Hepatocyte (in vitro differentiated cells): ENCODE measurements at regions not wholly inside any gene's neighbourhood (a gene's known extent, or its start where the extent isn't known, plus 50 kb on each side); places are given as distances from the start of the nearest gene placed in this dataset.

Experiments
- EZH2 ChIP-seq: fragments of 200-600 bp; sonication (generic); IDR thresholded peaks from 2 replicates; pipeline ENCODE4 v1.6.1; 2016; ENCODE audit warnings: antibody characterized with exemption, mild to moderate bottlenecking, borderline replicate concordance
- TF ChIP-seq, protein P1 (sequence below): fragments of 200-600 bp; sonication (generic); IDR thresholded peaks from 2 replicates; pipeline ENCODE4 v1.5.1; 2016; ENCODE audit warnings: antibody characterized with exemption, mild to moderate bottlenecking; ENCODE audit not compliant: poor library complexity

DNA sequence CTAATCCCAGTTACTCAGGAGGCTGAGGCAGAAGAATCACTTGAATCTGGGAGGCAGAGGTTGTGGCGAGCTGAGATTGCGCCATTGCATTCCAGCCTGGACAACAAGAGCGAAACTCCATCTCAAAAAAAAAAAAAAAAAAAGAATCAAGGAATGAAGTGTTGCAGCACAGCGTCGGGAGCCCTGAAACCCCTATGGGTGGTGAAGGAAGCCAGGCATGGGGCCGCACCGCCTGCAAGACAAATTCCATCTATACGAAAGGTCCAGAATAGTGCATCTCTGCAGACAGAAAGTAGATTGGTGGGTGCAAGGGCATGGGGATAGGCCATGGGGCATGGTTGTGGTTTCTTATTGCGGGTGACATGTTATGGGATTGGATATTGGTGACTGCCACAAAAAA is 98.6 kb upstream of the PRR20G start:
- TF ChIP-seq, protein P1, sequence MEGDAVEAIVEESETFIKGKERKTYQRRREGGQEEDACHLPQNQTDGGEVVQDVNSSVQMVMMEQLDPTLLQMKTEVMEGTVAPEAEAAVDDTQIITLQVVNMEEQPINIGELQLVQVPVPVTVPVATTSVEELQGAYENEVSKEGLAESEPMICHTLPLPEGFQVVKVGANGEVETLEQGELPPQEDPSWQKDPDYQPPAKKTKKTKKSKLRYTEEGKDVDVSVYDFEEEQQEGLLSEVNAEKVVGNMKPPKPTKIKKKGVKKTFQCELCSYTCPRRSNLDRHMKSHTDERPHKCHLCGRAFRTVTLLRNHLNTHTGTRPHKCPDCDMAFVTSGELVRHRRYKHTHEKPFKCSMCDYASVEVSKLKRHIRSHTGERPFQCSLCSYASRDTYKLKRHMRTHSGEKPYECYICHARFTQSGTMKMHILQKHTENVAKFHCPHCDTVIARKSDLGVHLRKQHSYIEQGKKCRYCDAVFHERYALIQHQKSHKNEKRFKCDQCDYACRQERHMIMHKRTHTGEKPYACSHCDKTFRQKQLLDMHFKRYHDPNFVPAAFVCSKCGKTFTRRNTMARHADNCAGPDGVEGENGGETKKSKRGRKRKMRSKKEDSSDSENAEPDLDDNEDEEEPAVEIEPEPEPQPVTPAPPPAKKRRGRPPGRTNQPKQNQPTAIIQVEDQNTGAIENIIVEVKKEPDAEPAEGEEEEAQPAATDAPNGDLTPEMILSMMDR = no peak
- TF ChIP-seq EZH2 = no peak
